T-helper 2 cell treated with Interferon-gamma antibody and Interleukin-4, amounts not matched to agents 5 μg/mL and 100 μg/mL, for 36 hours (primary cell): ENCODE measurements at regions not wholly inside any gene's neighbourhood (a gene's known extent, or its start where the extent isn't known, plus 50 kb on each side); places are given as distances from the start of the nearest gene placed in this dataset.
"Not testable (repeated sequence)": the region's sequence is repeated elsewhere in the genome, so short reads cannot be mapped to it uniquely, and the experiment has no call there.

ENCODE experiments used
- DNase-seq: peaks from one replicate; pipeline ENCODE4 v3.0.0; 2021; ENCODE audit warnings: low spot score
- H3K27ac Mint-ChIP-seq: one replicate; pipeline ENCODE4 v1.8.0; 2021; ENCODE audit warnings: mild to moderate bottlenecking, mixed read lengths
- H3K27me3 Mint-ChIP-seq: one replicate; pipeline ENCODE4 v1.8.0; 2021; ENCODE audit warnings: low read depth, mixed read lengths
- H3K36me3 Mint-ChIP-seq: one replicate; pipeline ENCODE4 v1.8.0; 2021; ENCODE audit warnings: low read depth, mixed read lengths
- H3K4me1 Mint-ChIP-seq: one replicate; pipeline ENCODE4 v1.8.0; 2021; ENCODE audit warnings: low read depth, mixed read lengths
- H3K4me3 Mint-ChIP-seq: one replicate; pipeline ENCODE4 v1.8.0; 2022; ENCODE audit warnings: mild to moderate bottlenecking, moderate library complexity, mixed read lengths
- H3K9me3 Mint-ChIP-seq: one replicate; pipeline ENCODE4 v1.8.0; 2021; ENCODE audit warnings: mixed read lengths

- no peaks in the 10 kb centered on the region for H3K36me3 Mint-ChIP-seq
- no peak overlapping the region for H3K27ac Mint-ChIP-seq
- no peaks in the 10 kb centered on the region for H3K4me1 Mint-ChIP-seq
- H3K9me3 Mint-ChIP-seq: peaks cover 28% of the 10 kb centered on the region
- no peak overlapping the region for H3K4me3 Mint-ChIP-seq
- H3K27me3 Mint-ChIP-seq: no peaks in the 10 kb centered on the region
- no peak for DNase-seq
Measured at GRCh38 chr14:101320396-101320795, 240.9 kb upstream of the DIO3 start.

GRCh38 chr14:101322223-101322622 lies 239.1 kb upstream of the DIO3 start:
- H3K4me3 Mint-ChIP-seq: no peak overlapping the region
- peaks cover 14% of the 10 kb centered on the region for H3K9me3 Mint-ChIP-seq
- H3K36me3 Mint-ChIP-seq: no peaks in the 10 kb centered on the region
- no peak overlapping the region for H3K27ac Mint-ChIP-seq
- H3K4me1 Mint-ChIP-seq: no peaks in the 10 kb centered on the region
- DNase-seq: no peak
- H3K27me3 Mint-ChIP-seq: no peaks in the 10 kb centered on the region

- no peak overlapping the region for H3K27ac Mint-ChIP-seq
- no peaks in the 10 kb centered on the region for H3K36me3 Mint-ChIP-seq
- H3K27me3 Mint-ChIP-seq: no peaks in the 10 kb centered on the region
- H3K9me3 Mint-ChIP-seq: peaks cover 14% of the 10 kb centered on the region
- no peaks in the 10 kb centered on the region for H3K4me1 Mint-ChIP-seq
- H3K4me3 Mint-ChIP-seq: no peak overlapping the region
- no peak for DNase-seq
Measured at GRCh38 chr14:101323111-101323510, 238.2 kb upstream of the DIO3 start.

- not testable (repeated sequence) for H3K4me3 Mint-ChIP-seq, DNase-seq, H3K4me1 Mint-ChIP-seq, H3K27me3 Mint-ChIP-seq, H3K36me3 Mint-ChIP-seq, H3K27ac Mint-ChIP-seq
- peaks cover 14% of the 10 kb centered on the region for H3K9me3 Mint-ChIP-seq
Measured at GRCh38 chr14:101323614-101324235, 237.6 kb upstream of the DIO3 start.

GRCh38 chr14:101325319-101325718 lies 236.0 kb upstream of the DIO3 start:
- Mint-ChIP-seq H3K27ac (no peak overlapping the region), H3K4me1 (no peaks in the 10 kb centered on the region), H3K4me3 (no peak overlapping the region), H3K27me3 (no peaks in the 10 kb centered on the region), H3K9me3 (peaks cover 14% of the 10 kb centered on the region), H3K36me3 (no peaks in the 10 kb centered on the region)
- no peak for DNase-seq

GRCh38 chr14:101328412-101329028 lies 232.8 kb upstream of the DIO3 start:
- Mint-ChIP-seq H3K27ac (no peak overlapping the region), H3K36me3 (no peaks in the 10 kb centered on the region), H3K27me3 (no peaks in the 10 kb centered on the region), H3K4me3 (no peak overlapping the region), H3K9me3 (peaks cover 9% of the 10 kb centered on the region), H3K4me1 (no peaks in the 10 kb centered on the region)
- DNase-seq: no peak

GRCh38 chr14:101330416-101331140 lies 230.7 kb upstream of the DIO3 start:
- Mint-ChIP-seq H3K27ac (no peak overlapping the region), H3K4me1 (no peaks in the 10 kb centered on the region), H3K9me3 (no peaks in the 10 kb centered on the region), H3K36me3 (no peaks in the 10 kb centered on the region), H3K27me3 (no peaks in the 10 kb centered on the region), H3K4me3 (no peak overlapping the region)
- DNase-seq: no peak

- H3K4me1 Mint-ChIP-seq: no peaks in the 10 kb centered on the region
- H3K36me3 Mint-ChIP-seq: no peaks in the 10 kb centered on the region
- H3K4me3 Mint-ChIP-seq: no peak overlapping the region
- DNase-seq: no peak
- H3K27me3 Mint-ChIP-seq: no peaks in the 10 kb centered on the region
- H3K9me3 Mint-ChIP-seq: no peaks in the 10 kb centered on the region
- H3K27ac Mint-ChIP-seq: no peak overlapping the region
Measured at GRCh38 chr14:101331141-101331525, 230.2 kb upstream of the DIO3 start.

GRCh38 chr14:101331661-101332169 lies 229.6 kb upstream of the DIO3 start:
- Mint-ChIP-seq H3K4me1 (no peaks in the 10 kb centered on the region), H3K27ac (no peak overlapping the region), H3K9me3 (no peaks in the 10 kb centered on the region), H3K4me3 (no peak overlapping the region), H3K36me3 (no peaks in the 10 kb centered on the region), H3K27me3 (no peaks in the 10 kb centered on the region)
- no peak for DNase-seq

- Mint-ChIP-seq H3K4me1 (no peaks in the 10 kb centered on the region), H3K4me3 (no peak overlapping the region), H3K9me3 (no peaks in the 10 kb centered on the region), H3K36me3 (no peaks in the 10 kb centered on the region), H3K27ac (no peak overlapping the region), H3K27me3 (no peaks in the 10 kb centered on the region)
- no peak for DNase-seq
Measured at GRCh38 chr14:101332281-101332680, 229.0 kb upstream of the DIO3 start.

GRCh38 chr14:101333335-101334280 lies 227.7 kb upstream of the DIO3 start:
- no peak for DNase-seq
- H3K36me3 Mint-ChIP-seq: no peaks in the 10 kb centered on the region
- no peaks in the 10 kb centered on the region for H3K4me1 Mint-ChIP-seq
- H3K4me3 Mint-ChIP-seq: no peak overlapping the region
- no peak overlapping the region for H3K27ac Mint-ChIP-seq
- no peaks in the 10 kb centered on the region for H3K9me3 Mint-ChIP-seq
- H3K27me3 Mint-ChIP-seq: peaks cover under 1% of the 10 kb centered on the region

GRCh38 chr14:101334656-101335055 lies 226.6 kb upstream of the DIO3 start:
- H3K27ac Mint-ChIP-seq: no peak overlapping the region
- DNase-seq: no peak
- peaks cover 5% of the 10 kb centered on the region for H3K27me3 Mint-ChIP-seq
- no peaks in the 10 kb centered on the region for H3K9me3 Mint-ChIP-seq
- no peaks in the 10 kb centered on the region for H3K36me3 Mint-ChIP-seq
- H3K4me1 Mint-ChIP-seq: no peaks in the 10 kb centered on the region
- no peak overlapping the region for H3K4me3 Mint-ChIP-seq

GRCh38 chr14:101335061-101335661 lies 226.1 kb upstream of the DIO3 start:
- Mint-ChIP-seq H3K27me3 (peaks cover 5% of the 10 kb centered on the region), H3K9me3 (no peaks in the 10 kb centered on the region)

More at GRCh38 chr14:101335061-101335661, 226.1 kb upstream of the DIO3 start:
- no peak for DNase-seq
- H3K36me3 Mint-ChIP-seq: no peaks in the 10 kb centered on the region
- H3K4me1 Mint-ChIP-seq: no peaks in the 10 kb centered on the region
- H3K4me3 Mint-ChIP-seq: no peak overlapping the region
- H3K27ac Mint-ChIP-seq: no peak overlapping the region
